CD14-positive monocyte (primary cell): ENCODE measurements at regions not wholly inside any gene's neighbourhood (a gene's known extent, or its start where the extent isn't known, plus 50 kb on each side); places are given as distances from the start of the nearest gene placed in this dataset.

ENCODE experiments used
- DNase-seq, 3 donors: peaks; one replicate each; pipeline ENCODE4 v3.0.0-alpha.2; 2011 to 2022
- H2AFZ ChIP-seq: 2 replicates; pipeline ENCODE4 v1.6.0; 2012; ENCODE audit warnings: mild to moderate bottlenecking, low read depth, low read length, inconsistent platforms; ENCODE audit not compliant: insufficient read depth, poor library complexity, severe bottlenecking
- H3K27ac ChIP-seq, 2 donors: 1 replicate in 1 of 2; 2 replicates in 1 of 2; pipeline ENCODE4 v1.5.1; 2012 to 2013; ENCODE audit warnings: low read length in 2 of 2, control low read depth in 1 of 2, inconsistent platforms in 1 of 2, low read depth in 1 of 2, mild to moderate bottlenecking in 1 of 2
- H3K27me3 ChIP-seq, 2 donors: one replicate each; pipeline versions ENCODE4 v1.6.0 to v1.6.1; 2011 to 2013; ENCODE audit warnings: low read length in 2 of 2; ENCODE audit not compliant: control insufficient read depth in 2 of 2, insufficient read depth in 2 of 2
- H3K36me3 ChIP-seq, 2 donors: replicated peaks in 1 of 2; 1 replicate in 1 of 2; 2 replicates in 1 of 2; pipeline versions ENCODE4 v1.5.1 to v1.6.1; 2012 to 2013; ENCODE audit warnings: low read length in 2 of 2, control low read depth in 1 of 2, inconsistent platforms in 1 of 2, mild to moderate bottlenecking in 1 of 2; ENCODE audit not compliant: insufficient read depth in 2 of 2, control insufficient read depth in 1 of 2
- H3K4me1 ChIP-seq, 2 donors: 1 replicate in 1 of 2; 2 replicates in 1 of 2; pipeline versions ENCODE4 v1.5.1 to v1.6.1; 2012 to 2013; ENCODE audit warnings: low read length in 2 of 2, control low read depth in 1 of 2, inconsistent platforms in 1 of 2, mild to moderate bottlenecking in 1 of 2, moderate library complexity in 1 of 2; ENCODE audit not compliant: insufficient read depth in 2 of 2, control insufficient read depth in 1 of 2
- H3K4me2 ChIP-seq: replicated peaks from 2 replicates; pipeline ENCODE3; 2012; ENCODE audit warnings: low read length, moderate library complexity, mild to moderate bottlenecking; ENCODE audit not compliant: poor library complexity, severe bottlenecking; ENCODE audit errors: extremely low read depth
- H3K4me3 ChIP-seq, 3 experiments: fragments of 200-600 bp in 1 of 3; sonication (generic) in 1 of 3; replicated peaks in 1 of 3; 1 replicate in 2 of 3; 2 replicates in 1 of 3; pipeline ENCODE4 v1.5.1; 2011 to 2013; ENCODE audit warnings: low read length in 3 of 3, mild to moderate bottlenecking in 3 of 3, control low read depth in 2 of 3, low read depth in 2 of 3, inconsistent platforms in 1 of 3, moderate library complexity in 1 of 3
- H3K79me2 ChIP-seq: 2 replicates; pipeline ENCODE4 v1.6.0; 2012; ENCODE audit warnings: mild to moderate bottlenecking, control low read depth, inconsistent platforms, low read length, moderate library complexity; ENCODE audit not compliant: insufficient read depth
- H3K9ac ChIP-seq: 2 replicates; pipeline ENCODE4 v1.6.0; 2017; ENCODE audit warnings: low read length, mild to moderate bottlenecking; ENCODE audit not compliant: insufficient read depth, poor library complexity, severe bottlenecking
- H3K9me3 ChIP-seq, 2 donors: replicated peaks in 1 of 2; 1 replicate in 1 of 2; 2 replicates in 1 of 2; pipeline versions ENCODE4 v1.5.1 to v1.6.1; 2012 to 2013; ENCODE audit warnings: low read length in 2 of 2, control low read depth in 1 of 2; ENCODE audit not compliant: control insufficient read depth in 1 of 2, insufficient read depth in 1 of 2
- H4K20me1 ChIP-seq: 2 replicates; pipeline ENCODE4 v1.6.0; 2012; ENCODE audit warnings: mild to moderate bottlenecking, low read length, control low read depth, moderate library complexity; ENCODE audit not compliant: insufficient read depth
- H3K27ac Mint-ChIP-seq, 7 donors: one replicate each; pipeline ENCODE4 v1.8.0; 2020; ENCODE audit warnings: mild to moderate bottlenecking in 7 of 7, mixed read lengths in 7 of 7, moderate library complexity in 6 of 7, inconsistent platforms in 2 of 7
- H3K27me3 Mint-ChIP-seq, 3 donors: one replicate each; pipeline ENCODE4 v1.8.0; 2021 to 2022; ENCODE audit warnings: low read depth in 3 of 3, mild to moderate bottlenecking in 3 of 3, mixed read lengths in 3 of 3, moderate library complexity in 3 of 3, inconsistent platforms in 1 of 3
- H3K36me3 Mint-ChIP-seq, 2 donors: one replicate each; pipeline ENCODE4 v1.8.0; 2020; ENCODE audit warnings: mixed read lengths in 2 of 2, inconsistent platforms in 1 of 2, mild to moderate bottlenecking in 1 of 2
- H3K4me1 Mint-ChIP-seq: one replicate; pipeline ENCODE4 v1.8.0; 2020; ENCODE audit warnings: mild to moderate bottlenecking, mixed read lengths
- H3K4me3 Mint-ChIP-seq, 2 donors: one replicate each; pipeline ENCODE4 v1.8.0; 2020; ENCODE audit warnings: mild to moderate bottlenecking in 2 of 2, mixed read lengths in 2 of 2, moderate library complexity in 1 of 2
- H3K9me3 Mint-ChIP-seq, 7 donors: one replicate each; pipeline ENCODE4 v1.8.0; 2020 to 2022; ENCODE audit warnings: mixed read lengths in 7 of 7, mild to moderate bottlenecking in 6 of 7, moderate library complexity in 6 of 7, inconsistent platforms in 2 of 7
- CTCF ChIP-seq: fragments of 200-600 bp; IDR thresholded peaks from one replicate; pipeline ENCODE4 v1.8.0; 2022; ENCODE audit warnings: antibody characterized with exemption, mild to moderate bottlenecking
- WGBS: methylation state at CpG from one replicate; pipeline ENCODE4 v1.1.5; 2013; ENCODE audit warnings: missing lambda C conversion rate; ENCODE audit not compliant: insufficient coverage; 5-methylcytosine and 5-hydroxymethylcytosine counted together
- intact Hi-C, 2 donors: fragments of 100-400 bp; cut with micrococcal nuclease; formaldehyde crosslinking; loops; one replicate each; pipeline versions ENCODE4 v1.15.0 to v1.15.1; 2023

- H3K27me3 Mint-ChIP-seq = no peaks in the 10 kb centered on the region
- H3K4me3 Mint-ChIP-seq = no peak overlapping the region
- no peaks in the 10 kb centered on the region for H3K79me2 ChIP-seq
- H3K4me1 ChIP-seq = no peaks in the 10 kb centered on the region
- H3K9ac ChIP-seq = no peak overlapping the region
- H3K36me3 ChIP-seq = no peaks in the 10 kb centered on the region
- H3K27ac ChIP-seq = no peak overlapping the region
- no peak for DNase-seq
- H2AFZ ChIP-seq = no peak overlapping the region
- H3K9me3 ChIP-seq = no peaks in the 10 kb centered on the region
- H3K9me3 Mint-ChIP-seq = peaks cover 0 to 3% (median 0%) of the 10 kb centered on the region in 7 donors
- no peaks in the 10 kb centered on the region for H4K20me1 ChIP-seq
- no peak overlapping the region for H3K27ac Mint-ChIP-seq
- H3K27me3 ChIP-seq = no peaks in the 10 kb centered on the region
- no peak overlapping the region for H3K4me3 ChIP-seq
- WGBS = 80% methylated on average over 2 of the region's 8 CpGs
- intact Hi-C loops = no loop called here
- TF ChIP-seq CTCF = no peak
- H3K36me3 Mint-ChIP-seq = no peaks in the 10 kb centered on the region
- no peaks in the 10 kb centered on the region for H3K4me1 Mint-ChIP-seq
- no peak overlapping the region for H3K4me2 ChIP-seq
Measured at GRCh38 chr10:109280837-109281236, 642.5 kb downstream of the XPNPEP1 start.

GRCh38 chr10:109277456-109277855, 645.9 kb downstream of the XPNPEP1 start:
- H3K9ac ChIP-seq = no peak overlapping the region
- Mint-ChIP-seq H3K4me3 (no peak overlapping the region), H3K4me1 (no peaks in the 10 kb centered on the region), H3K27me3 (peaks cover 0 to 3% (median 0%) of the 10 kb centered on the region in 3 donors), H3K36me3 (no peaks in the 10 kb centered on the region), H3K27ac (no peak overlapping the region), H3K9me3 (peaks cover 0 to 3% (median 0%) of the 10 kb centered on the region in 7 donors)
- TF ChIP-seq CTCF = no peak
- 90% methylated on average over 1 of the region's 1 CpG for WGBS
- H3K4me3 ChIP-seq = no peak overlapping the region
- no peak for DNase-seq
- H4K20me1 ChIP-seq = no peaks in the 10 kb centered on the region
- intact Hi-C loops = no loop called here
- no peaks in the 10 kb centered on the region for H3K27me3 ChIP-seq
- H3K4me2 ChIP-seq = no peak overlapping the region
- no peaks in the 10 kb centered on the region for H3K36me3 ChIP-seq
- H3K79me2 ChIP-seq = no peaks in the 10 kb centered on the region
- H3K9me3 ChIP-seq = no peaks in the 10 kb centered on the region
- no peaks in the 10 kb centered on the region for H3K4me1 ChIP-seq
- H2AFZ ChIP-seq = no peak overlapping the region
- H3K27ac ChIP-seq = no peak overlapping the region
